CD4-positive, alpha-beta T cell treated with Interleukin-10 for 1 hour (primary cell): ENCODE measurements at regions not wholly inside any gene's neighbourhood (a gene's known extent, or its start where the extent isn't known, plus 50 kb on each side); places are given as distances from the start of the nearest gene placed in this dataset.
"Not testable (repeated sequence)": the region's sequence is repeated elsewhere in the genome, so short reads cannot be mapped to it uniquely, and the experiment has no call there.

Experiments
- DNase-seq: peaks from one replicate; pipeline ENCODE4 v3.0.0-alpha.2; 2020

DNA sequence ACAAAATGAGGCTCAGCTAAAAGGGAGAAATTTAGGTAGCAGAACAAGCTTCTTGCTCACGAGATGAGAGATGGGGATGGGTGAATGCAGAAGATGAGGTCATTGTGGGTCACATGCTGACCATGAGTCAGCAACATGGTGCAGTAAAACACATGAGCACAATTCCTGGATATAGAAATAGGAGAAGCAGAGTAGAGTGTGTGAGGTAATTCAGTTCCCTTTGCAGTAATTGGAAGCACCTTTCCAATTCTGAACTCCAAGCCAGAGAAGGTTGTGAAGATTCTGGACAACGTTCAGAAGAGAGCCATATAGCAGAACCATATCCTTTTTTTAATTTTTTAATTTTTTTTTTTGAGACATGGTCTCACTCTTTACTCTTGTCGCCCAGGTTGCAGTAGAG is 62.0 kb upstream of the LMNTD1 start:
- DNase-seq: no peak

DNA sequence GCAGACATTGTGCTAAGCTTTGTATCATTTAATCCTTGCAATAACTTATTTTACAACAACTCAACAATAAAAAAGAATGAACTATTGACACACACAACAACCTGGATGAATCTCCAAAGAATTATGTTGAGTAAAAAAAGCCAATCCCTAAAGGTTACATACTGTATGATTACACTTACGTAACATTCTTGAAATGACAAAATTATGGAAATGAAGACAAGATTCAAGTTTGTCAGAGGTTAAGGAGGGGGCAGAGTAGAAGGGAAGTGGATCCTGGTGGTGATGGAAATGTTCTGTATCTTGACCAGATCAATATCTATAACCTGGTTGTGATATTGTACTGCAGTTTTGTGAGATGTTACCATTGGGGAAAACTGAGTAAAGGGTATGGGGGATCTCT is 63.2 kb upstream of the LMNTD1 start:
- no peak for DNase-seq

DNA sequence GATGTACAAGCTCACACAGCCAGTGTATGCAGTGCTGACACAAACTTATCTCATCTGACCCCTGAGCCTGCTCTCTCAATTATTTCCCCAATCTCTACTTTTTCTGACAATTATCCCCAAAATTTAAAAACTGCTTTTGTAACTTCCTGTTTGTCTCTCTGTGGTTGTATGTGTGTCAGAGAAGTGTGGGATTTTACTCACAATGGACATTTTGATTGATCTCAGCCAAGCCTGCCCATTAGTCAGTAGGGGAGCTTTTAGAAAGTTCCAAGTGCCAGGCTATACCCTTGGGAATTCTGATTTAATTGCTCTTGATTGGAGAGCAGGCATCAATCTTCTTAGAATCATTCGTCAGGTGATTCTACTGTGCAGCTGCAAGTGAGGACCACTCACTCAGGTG is 64.9 kb upstream of the LMNTD1 start:
- no peak for DNase-seq

DNA sequence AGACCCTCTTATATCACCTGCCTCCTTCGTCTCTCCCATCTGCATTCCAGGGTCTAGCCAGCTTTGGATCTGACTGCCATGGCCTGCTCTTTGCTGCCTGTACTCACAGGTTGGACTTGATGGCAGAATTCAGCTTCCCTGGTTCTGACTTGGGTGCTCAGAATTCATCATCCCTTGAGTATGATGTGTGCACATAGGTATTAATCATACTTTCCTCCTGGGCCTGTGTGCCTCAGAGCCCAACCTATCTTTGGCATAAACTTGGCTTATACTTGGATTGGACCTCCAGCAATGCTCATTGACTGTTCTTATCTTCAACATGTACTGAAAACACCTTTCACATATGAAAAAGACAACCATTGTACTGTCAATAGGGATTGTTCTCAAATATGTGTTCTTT is 70.7 kb upstream of the LMNTD1 start:
- no peak for DNase-seq

DNA sequence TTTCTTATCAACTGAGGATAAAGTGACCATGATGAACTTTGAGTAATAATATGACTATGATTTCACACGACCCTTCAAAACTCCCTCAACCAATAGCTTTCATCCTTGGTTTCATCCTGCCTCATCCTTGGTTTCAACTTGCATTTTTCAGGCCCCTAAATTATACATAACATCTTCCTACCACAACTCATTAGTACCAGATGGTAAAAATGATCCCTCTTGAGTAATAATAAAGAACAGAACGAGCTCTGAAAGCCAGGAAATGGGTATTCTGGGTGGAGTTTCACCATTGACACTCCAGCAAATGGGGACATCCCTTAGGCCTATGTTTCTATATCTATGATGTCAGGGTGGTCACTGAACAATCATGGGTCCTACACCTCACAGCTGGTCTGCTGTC is 72.1 kb upstream of the LMNTD1 start:
- no peak for DNase-seq

DNA sequence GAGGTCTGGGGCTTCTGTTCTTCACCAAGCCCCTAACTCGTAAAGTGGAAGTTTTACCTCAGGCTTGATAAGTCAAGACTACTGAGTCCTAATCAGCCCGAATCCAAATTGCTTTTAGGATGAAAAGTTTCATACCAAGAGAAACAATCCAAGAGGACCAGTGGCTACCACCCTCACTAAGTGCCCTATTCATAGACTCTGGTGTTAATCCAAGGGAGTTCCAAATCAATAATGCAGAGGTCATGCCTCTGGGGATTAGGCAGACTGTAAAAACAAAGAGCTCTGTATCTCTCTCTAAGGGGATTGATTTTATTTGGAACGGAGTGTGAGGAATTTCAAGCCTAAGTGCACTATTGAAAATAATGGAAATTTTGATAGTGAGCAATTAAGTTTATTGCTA is 76.3 kb upstream of the LMNTD1 start:
- DNase-seq: no peak

DNA sequence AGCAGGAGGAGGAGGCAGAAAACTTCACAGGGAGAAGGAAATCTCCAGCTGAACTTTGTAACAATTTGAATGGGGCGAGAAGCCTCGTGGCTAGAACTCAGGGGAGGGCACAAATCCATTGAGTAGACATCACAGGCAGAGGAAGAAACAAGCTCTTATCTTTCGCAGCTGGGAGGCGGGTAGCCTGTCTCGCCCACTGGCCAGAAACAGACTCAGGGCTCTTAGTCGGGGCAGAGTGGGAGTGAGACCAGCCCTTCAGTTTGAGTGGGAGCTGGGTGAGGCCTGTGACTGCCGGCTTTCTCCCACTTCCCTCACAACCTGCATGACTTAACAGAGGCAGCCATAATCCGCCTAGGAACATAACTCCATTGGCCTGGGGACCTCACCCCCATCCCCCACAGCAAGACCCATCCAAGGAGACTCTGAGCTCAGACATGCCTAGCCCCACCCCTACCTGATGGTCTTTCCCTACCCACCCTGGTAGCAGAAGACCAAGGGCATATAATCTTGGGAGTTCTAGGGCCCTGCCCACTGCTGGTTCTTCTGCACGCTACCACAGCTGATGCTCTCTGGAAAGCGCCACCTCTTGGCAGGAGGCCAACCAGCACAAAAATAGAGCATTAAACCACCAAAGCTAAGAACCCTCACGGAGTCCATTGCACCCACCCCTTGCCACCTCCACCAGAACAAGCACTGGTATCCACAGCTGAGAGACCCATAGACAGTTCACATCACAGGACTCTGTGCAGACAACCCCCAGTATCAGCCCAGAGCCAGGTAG is 77.8 kb upstream of the LMNTD1 start:
- not testable (repeated sequence) for DNase-seq

DNA sequence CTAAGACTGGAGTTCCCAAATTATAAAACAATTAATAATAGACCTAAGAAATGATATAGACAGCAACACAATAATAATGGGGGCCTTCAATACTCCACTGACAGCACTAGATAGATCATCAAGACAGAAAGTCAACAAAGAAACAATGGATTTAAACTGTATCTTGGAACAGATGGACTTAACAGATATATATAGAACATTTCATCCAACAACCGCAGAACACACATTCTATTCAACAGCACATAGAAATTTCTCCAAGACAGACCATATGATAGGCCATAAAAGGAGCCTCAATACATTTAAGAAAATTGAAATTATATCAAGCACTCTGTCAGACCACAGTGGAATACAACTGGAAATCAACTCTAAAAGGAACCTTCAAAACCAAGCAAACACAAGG is 80.1 kb upstream of the LMNTD1 start:
- DNase-seq: not testable (repeated sequence)

DNA sequence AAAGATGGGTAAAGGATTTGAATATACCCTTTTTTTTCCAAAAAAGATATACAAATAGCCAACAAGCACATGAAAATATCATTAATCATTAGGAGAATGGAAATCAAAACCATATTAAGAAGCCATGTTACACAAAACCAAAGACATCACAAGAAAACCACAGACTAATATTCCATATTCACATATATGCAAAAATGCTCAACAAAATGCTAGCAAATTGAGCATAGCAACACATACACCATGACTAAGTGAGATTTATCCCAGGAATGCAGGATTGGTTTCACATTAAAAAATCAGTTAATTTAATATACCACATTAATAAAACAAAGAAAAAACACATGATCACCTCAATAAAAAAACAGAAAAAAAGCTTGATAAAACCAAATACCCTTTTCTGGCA is 84.7 kb upstream of the LMNTD1 start:
- DNase-seq: no peak

DNA sequence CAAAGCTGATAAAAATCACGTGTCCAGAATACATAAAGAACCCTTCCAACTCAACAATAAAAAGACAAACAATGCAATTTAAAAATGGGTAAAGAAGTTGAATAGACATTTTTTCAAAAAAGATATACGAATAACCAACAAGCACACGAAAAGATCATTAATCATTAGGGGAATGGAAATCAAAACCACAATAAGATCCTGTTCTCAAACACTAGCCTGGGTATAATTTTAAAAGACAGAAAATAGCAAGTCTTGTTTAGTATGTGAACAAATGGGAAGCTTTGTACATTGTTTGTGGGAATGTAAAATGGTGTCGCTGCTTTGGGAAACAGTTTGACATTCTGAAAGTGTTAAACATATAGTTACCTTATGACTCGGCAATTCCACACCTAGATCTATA is 86.3 kb upstream of the LMNTD1 start:
- no peak for DNase-seq

DNA sequence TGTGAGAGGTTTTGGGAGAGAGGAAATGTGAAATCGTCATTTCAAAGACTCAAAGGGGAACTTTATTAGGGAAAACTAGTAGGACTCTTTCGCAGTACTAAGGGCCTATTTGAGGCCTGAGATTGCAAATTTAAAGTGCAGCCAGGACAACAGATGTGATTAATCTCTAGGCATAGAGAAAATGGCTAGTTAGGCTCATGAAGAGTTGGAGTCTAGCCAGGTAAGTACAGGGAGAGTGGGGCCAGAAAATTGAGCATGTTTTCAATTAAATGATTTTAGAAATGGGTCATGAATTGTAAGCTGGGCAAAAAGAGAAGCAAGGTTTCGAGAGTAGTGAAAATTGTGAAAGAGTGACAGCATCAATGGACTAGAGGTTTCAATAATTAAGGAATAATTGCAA is 91.9 kb upstream of the LMNTD1 start:
- DNase-seq: no peak

DNA sequence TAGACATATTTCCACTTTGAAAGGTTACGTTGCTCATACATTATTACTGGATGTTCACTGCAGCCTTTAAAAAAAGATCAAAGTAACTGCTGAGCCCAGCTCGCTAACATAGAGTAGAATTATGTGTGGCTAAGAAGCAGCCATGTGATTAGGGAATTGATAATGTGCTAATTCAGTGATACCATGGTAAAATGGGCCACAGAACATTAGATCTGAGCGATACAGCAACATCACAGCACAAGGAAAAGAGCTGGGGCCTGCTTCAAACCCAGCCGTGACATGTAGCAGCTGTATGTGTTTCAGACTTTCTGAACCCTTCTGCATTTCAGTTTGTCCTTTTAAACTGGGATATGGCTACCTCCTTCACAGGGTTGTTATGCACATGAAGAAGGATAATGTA is 92.3 kb upstream of the LMNTD1 start:
- DNase-seq: no peak

DNA sequence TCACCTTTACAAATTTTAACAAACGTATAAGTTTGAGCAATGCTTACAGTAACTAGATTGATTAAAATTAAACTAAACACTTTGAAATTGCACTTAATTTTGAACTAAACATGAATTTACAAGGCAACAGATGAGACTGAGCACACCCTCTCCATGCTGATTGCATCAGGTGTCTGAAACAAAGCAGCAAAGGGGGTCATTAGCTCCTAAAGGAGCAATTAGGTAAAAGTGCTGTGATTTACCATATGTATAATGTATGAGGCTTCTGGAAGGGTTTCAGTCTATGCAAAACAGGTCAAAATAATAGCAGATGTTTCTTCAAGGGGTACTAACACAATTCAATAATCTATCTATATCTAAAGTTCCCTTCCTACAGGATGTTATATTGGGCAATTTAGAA is 98.8 kb upstream of the LMNTD1 start:
- no peak for DNase-seq

DNA sequence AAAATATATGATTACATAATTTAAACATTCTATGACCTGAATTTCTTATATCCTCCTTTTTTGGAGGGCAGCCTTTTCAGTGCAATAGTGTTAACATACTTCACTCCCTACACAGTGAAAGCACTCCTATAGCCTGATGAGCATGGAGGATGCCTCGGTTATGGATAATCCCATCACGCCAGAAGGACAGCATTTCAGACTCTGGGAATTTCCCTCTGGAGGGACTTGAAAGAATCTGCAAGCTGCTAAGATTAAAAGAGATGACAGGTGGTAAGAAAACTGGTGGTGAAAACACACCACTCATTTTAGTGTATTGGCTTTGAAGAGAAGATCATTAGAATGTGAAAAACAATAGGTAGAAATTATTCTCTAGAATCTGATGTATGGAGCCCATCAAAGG is 99.3 kb upstream of the LMNTD1 start:
- no peak for DNase-seq

DNA sequence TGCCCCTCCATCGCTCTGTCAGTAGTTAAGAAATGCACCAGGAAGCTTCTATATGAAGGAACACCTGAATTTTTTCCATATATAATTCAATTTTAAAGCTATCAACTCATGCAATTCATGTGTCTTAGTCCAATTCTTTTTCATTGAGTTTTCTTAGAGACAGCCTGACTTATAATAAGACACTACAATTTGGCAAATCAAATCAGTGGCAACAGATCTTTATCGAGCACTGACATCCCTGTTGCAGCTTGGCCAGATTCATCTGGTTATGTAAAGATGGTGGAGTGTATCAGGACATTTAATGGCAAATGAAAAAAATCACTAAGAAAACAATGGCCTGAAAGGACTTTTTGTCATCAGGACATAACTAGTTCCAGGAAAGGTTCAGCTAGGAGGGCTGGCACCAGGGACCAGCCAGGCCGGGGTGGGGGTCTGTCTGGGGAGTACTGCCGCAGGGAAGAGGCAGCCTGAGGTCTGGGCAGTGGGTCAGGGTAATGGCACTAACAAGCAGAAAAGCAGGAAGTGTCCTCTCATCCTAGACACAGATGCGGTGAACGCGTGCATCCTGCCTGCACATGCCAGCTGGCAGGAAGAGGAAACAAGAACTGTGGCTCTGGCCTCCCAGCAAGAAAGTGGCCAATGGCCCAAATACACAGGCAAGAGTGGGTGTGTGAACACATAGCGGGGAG is 100.5 kb upstream of the LMNTD1 start:
- DNase-seq: no peak

DNA sequence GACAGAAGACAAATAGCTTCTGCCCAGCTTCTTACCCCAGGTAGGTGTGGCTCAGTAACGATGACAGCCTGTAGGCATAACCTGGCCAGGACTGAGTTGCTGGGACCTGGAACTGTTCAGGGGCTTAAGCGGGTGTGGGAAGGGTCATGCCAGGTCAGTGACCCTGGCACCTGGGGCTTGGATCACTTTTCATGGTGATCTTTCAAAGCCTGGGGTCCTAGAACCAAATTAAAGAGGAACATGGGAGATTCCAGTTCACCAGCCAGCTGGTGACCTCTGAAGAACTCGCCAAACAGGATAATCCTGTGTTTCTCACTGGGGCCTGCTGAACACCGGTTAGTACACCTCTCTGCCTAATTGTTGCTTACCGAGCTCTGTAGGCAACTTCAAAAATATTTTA is 102.6 kb upstream of the LMNTD1 start:
- DNase-seq: no peak

DNA sequence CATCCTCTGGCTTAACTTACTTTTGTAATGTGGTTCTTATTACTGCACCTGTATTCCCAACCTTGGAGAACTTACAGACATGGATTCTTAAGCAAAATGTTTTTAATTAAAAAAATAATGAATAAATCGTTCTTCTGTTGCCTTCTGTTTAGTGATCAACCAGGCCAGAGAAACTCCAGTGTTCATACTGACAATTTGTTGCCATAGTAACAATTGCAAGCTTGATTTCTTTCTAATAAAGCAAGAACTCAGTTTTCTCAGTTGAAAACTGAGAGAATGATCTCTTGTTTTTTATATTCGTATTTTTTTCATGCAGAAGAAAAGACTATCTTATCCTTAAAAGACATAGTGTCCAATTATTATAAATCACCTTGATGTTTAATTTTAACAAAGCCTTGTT is 106.5 kb upstream of the LMNTD1 start:
- no peak for DNase-seq

DNA sequence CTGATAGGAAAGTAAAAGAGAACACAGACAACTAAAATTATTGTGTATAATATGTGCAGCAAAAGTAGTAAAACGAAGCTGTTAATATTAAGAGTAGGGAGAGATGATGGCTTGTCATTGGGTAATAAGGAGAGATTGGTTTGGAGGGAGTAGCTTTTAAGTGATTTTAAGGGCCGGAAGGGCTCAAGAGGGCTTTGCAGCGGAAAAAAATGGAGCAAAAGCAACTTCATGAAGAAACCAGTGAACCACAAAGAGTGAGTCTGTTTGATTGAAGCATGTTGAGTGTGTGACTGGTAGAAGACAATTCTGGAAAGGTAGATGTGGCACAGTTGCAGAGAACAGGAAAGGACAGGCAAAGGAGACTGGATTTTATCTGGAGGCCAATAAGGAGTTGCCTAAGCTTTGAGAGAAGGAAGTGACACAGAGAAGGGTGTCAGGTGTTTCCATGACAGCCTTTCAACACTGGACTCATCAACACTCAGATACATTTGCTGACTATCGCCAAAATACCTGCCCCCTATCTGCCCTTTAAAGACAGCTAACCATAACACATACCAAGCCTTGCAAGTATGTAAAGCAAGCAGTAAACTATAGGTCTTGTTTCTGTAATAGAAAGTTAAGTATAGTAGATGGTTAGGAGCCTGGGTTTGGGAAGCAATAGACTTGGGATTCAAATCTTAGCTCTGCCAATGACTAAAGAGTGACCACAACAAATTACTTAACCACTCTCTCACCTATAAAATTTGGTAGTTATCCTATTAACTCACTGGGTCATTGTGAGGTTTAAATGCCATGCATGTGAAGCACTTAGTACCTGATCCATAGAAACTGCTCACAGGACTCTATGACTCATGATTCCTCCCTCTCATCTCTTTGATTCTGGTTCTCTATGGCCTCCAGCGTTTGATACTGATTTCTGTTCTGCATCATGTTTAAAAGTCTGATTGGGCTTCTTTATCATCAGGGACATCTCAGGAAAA is 117.3 kb upstream of the LMNTD1 start:
- DNase-seq: no peak

DNA sequence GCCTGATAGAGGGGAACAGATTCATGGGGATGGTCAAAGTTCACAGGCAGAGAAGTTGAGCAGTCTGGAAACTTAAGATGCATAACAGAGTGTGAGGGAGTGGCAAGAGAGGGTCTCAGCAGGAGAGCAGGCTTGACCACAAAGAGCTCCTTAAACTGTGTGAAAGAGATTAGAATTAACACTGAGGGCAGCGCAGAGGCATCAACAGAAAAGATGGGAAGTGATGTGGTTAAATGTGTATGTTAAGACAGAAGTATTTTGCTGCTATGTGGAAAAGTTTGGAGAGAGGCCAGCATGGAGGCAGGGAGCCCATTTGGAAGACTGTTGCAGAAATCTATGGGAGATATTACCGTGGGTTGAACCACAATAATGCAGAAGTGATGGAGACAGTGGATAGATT is 122.7 kb upstream of the LMNTD1 start:
- no peak for DNase-seq

DNA sequence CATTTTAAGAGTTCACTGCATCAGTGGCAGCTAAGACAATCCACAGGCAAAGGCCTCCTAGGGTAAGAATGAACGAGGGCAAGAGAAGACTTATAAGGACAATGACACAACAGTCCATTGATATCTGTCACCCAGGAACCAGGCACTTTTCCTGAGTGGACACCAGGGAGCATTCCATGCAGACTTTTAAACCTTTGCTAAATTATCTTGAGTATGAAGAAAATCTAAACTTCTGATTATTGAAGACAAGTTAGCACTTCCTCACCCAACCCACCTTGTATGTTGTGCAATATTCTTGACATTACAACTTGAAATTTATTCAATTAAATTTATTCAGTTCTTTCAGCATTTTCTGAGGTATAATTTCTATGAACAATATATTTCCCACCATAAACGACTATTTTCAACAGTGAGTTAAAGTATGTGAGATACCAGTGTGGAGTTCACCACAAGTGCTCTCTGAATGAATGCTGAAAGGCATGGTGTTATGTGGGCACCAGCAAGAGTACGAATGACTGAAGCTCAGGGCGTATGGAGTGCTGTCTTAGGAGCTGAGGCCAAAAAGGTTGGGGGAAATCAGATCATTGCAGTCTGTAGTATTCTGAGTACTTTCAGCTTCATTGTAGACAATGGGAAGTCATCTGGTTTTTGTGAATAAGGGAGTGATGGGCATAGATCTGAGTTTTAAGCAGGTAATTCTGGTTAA is 124.3 kb upstream of the LMNTD1 start:
- no peak for DNase-seq

DNA sequence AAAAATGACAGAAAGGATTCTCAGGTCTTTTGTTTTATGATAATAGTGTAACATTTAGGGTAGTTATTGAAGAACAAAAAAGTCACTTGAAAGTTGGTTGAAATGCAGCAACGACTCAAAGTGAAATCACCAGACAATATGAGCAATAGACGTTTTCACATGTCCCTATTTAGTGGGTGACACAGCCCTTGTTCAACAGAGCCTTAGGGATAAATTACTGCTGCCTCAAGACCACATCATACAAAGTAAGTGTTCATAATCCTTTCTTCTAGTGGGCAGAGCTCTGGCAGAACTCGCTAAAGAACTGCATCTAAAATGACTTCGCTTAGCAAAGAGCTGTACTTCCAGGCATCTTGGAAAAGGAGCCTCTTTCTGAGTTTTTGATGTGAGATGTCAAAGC is 128.5 kb upstream of the LMNTD1 start:
- DNase-seq: no peak

DNA sequence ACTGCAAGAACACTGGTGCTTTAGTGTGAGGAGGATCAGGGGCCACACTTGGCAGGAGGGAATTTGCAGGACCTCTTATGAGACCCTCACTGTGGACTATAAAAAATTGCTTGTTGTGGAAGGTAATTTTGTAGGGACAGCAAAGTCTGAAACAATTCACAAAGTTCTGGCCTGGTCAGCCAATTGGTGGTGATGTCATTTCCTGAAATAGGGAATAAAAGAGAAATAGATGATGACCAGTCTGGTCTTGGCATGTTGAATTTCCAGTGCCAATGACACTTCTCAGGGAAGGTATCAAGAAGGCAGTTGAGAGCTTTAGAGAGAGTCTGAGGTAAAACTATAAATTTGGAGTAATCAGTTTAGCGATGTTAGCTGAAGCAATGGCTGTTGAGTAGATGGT is 129.3 kb upstream of the LMNTD1 start:
- no peak for DNase-seq

DNA sequence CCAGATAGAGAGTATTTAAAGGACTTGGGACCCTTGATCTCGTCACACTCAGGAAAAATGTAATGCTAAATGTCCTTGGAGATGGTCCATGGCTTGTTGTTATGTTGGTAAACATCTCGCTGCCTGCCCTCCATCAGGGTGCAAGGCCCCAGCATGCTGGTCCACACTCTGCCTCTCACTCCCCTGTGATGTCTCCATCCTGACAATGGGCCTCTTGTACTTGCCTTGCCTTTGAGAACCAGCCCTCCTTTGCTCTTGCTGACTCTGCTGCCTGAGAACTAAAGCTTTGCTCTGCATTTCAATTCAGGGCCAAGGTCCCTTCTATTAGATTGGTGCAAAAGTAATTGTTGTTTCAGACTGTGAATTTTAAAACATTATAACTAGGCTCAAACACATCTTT is 131.0 kb upstream of the LMNTD1 start:
- DNase-seq: no peak
